NB4 (cell line): ENCODE measurements at regions not wholly inside any gene's neighbourhood (a gene's known extent, or its start where the extent isn't known, plus 50 kb on each side); places are given as distances from the start of the nearest gene placed in this dataset.

Source experiments
- DNase-seq: peaks from one replicate; pipeline ENCODE4 v3.0.0; 2010; ENCODE audit warnings: low read depth
- H3K4me3 ChIP-seq: one replicate; pipeline ENCODE4 v1.5.1; 2011; ENCODE audit warnings: mild to moderate bottlenecking, low read depth, low read length, moderate library complexity
- MYC ChIP-seq: IDR thresholded peaks from 2 replicates; pipeline ENCODE4 v1.6.1; 2011; ENCODE audit warnings: low read depth, low read length
- POLR2A ChIP-seq: IDR thresholded peaks from 2 replicates; pipeline ENCODE4 v1.6.1; 2011; ENCODE audit warnings: mild to moderate bottlenecking; ENCODE audit not compliant: insufficient read length; ENCODE audit errors: extremely low read depth
- TF ChIP-seq, protein P1 (sequence below): IDR thresholded peaks from one replicate; pipeline ENCODE4 v1.5.1; 2012; ENCODE audit warnings: low read depth, low read length
- TF ChIP-seq, protein P2 (sequence below): IDR thresholded peaks from 2 replicates; pipeline ENCODE4 v1.6.1; 2011; ENCODE audit warnings: low read depth, low read length

DNA sequence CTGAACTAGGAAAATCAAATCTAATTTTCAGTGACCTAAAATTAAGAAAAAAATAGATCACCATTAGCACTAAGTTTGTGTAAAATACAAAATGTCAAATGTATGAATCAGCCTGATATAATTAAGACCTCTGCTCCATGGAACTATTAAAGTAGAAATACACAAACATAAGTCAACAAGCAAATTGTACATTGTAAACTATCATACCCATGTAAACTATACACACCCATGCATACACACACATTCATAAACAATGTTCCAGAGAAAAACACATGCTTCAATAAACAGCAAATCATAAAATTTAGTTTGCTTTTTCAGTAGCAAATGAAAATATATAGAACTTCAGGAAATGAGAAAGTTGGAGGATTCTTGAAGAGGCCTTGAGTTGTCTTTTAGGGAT, 199.7 kb upstream of the VSTM2A start:
- no peak for TF ChIP-seq POLR2A
- TF ChIP-seq, protein P1, sequence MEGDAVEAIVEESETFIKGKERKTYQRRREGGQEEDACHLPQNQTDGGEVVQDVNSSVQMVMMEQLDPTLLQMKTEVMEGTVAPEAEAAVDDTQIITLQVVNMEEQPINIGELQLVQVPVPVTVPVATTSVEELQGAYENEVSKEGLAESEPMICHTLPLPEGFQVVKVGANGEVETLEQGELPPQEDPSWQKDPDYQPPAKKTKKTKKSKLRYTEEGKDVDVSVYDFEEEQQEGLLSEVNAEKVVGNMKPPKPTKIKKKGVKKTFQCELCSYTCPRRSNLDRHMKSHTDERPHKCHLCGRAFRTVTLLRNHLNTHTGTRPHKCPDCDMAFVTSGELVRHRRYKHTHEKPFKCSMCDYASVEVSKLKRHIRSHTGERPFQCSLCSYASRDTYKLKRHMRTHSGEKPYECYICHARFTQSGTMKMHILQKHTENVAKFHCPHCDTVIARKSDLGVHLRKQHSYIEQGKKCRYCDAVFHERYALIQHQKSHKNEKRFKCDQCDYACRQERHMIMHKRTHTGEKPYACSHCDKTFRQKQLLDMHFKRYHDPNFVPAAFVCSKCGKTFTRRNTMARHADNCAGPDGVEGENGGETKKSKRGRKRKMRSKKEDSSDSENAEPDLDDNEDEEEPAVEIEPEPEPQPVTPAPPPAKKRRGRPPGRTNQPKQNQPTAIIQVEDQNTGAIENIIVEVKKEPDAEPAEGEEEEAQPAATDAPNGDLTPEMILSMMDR: no peak
- TF ChIP-seq, protein P2, sequence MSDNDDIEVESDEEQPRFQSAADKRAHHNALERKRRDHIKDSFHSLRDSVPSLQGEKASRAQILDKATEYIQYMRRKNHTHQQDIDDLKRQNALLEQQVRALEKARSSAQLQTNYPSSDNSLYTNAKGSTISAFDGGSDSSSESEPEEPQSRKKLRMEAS: no peak
- TF ChIP-seq MYC: no peak
- no peak overlapping the region for H3K4me3 ChIP-seq
- DNase-seq: no peak

DNA sequence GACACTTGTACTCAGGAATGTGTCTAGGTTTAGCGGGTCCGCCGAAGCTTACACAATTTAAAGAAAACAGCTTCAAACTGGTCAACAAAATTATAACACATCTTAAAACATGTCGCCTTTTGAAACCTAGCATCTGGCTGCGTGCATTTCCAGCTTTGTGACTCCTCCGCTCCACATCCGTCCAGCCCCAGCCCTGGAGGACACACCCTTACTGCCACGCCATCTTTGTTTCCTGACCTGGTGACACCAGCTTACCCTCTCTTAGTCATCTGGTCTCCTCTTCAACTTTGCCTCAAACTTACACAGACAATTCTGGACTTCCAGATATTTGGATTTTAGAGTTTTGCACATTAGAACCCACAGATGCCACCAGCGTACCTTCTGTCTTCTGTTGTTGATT, 198.7 kb upstream of the VSTM2A start:
- no peak for DNase-seq
- no peak overlapping the region for H3K4me3 ChIP-seq
- TF ChIP-seq, protein P2: no peak
- TF ChIP-seq, protein P1: no peak
- TF ChIP-seq POLR2A: no peak
- no peak for TF ChIP-seq MYC

DNA sequence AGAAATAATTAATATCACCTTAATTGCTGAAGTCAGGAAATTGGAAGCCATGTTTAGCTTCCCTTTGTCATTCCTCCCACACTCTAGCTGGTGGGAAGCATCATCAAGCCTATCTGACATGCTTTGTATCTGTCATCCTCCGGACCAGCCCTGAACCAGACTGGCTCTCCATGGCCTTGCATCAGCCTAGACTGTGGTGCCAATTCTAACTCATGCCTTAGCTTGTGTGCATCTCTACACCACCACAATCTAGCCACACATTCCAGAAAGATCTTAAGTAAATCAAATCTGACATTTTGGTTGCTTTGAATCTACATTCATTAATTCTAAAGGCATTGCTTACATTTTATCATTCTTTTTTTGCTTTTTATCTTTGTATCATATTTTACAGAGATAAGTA, 196.4 kb upstream of the VSTM2A start:
- TF ChIP-seq MYC (no peak), POLR2A (no peak)
- TF ChIP-seq, protein P2: no peak
- TF ChIP-seq, protein P1: no peak
- DNase-seq: no peak
- no peak overlapping the region for H3K4me3 ChIP-seq

DNA sequence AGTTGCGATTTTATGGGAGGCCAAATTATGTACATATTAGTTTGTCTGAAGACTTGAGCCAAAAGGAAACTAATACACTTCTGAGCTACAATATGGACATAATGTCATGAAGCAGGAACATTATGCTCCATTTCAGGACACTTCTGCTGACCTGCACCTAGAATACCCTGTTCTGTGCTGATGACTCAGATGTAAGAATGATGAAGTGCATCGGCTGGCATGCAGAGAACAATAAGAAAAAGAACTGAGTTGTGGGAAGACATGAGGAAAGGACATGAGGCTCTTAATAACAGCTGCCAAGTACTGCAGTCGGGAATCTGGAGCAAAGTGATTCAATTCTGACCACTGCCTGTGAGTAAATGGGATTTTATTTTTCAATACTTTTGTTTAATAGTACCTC, 192.9 kb upstream of the VSTM2A start:
- TF ChIP-seq POLR2A: no peak
- TF ChIP-seq, protein P1: no peak
- TF ChIP-seq MYC: no peak
- TF ChIP-seq, protein P2: no peak
- H3K4me3 ChIP-seq: no peak overlapping the region
- no peak for DNase-seq

DNA sequence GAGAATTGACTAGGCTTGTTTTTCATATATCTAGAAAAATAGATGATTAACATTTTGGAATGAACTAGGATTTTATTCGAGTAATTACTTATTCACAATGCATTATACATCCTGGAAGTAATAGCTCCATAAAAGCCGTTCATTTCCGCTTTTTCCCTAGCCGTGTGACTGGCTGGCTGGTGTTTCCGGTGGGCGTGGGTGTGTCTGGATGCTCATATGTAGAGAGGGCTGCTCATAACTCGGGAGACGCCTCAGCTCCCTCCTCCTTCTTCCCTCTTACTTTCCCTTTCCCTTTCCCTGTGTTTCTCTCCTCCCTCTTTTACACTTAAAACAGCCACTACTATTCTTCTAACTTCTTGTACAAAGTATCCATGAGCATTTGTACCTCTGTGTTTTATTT, 187.7 kb upstream of the VSTM2A start:
- no peak for DNase-seq
- no peak for TF ChIP-seq POLR2A
- TF ChIP-seq, protein P2: no peak
- H3K4me3 ChIP-seq: no peak overlapping the region

DNA sequence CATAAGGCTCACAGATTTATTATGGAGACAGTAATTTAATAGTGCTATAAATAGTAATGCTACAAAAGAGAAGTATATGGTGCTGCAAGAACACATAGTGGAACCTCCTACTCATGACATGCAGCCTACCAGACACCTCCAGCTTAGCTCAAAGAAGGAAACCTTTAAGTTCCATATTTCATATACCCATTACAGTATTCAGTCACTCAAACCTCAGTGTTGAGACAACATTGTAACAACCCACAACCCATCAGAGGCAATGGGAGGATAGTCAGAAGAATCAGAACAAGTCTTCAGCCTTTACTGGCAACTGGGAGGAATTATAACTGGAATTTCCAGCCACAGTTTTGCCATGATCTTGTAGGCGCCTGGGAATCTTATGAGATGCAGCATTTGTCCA, 186.3 kb upstream of the VSTM2A start:
- H3K4me3 ChIP-seq: no peak overlapping the region
- DNase-seq: no peak
- no peak for TF ChIP-seq MYC
- TF ChIP-seq, protein P2: no peak

DNA sequence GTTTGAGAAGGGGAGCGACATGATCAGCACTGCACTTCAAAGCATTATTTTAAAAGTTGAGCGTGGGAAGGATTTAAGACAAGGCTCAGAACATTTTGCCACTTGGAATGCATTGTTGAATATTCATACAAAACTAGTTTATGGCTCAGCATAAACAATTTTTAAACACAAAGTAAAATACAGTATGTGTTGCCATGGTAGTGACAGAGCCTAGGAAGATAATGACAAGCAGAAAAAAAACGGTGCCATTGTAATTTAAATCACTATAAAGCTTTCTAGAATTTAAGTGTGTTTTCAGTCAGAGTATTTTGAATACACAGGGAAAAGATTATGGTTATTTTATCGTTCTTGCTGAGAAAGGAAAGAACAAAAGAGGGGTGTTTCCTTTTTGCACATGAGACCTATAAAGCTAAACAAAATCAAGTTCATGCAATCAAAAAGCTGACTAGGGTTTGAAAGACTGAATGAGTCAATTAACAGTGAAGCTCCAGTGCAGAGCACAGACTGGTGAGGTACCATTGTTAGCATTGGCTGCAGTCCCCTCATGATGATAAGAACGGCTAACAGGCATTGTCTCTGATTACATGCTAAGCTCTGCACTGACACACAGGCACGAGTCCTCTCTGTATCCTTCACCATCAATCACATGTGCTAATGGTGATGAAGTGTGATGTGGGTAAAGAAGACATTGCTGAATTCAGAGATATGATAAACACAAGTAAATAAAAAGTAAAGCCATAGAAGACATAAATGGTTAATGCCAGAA, 181.9 kb upstream of the VSTM2A start:
- no peak for DNase-seq
- no peak overlapping the region for H3K4me3 ChIP-seq
- TF ChIP-seq MYC (no peak), POLR2A (no peak)
- TF ChIP-seq, protein P1: no peak
